ENCODE measurements at regions not wholly inside any gene's neighbourhood (a gene's known extent, or its start where the extent isn't known, plus 50 kb on each side); places are given as distances from the start of the nearest gene placed in this dataset.

DNA sequence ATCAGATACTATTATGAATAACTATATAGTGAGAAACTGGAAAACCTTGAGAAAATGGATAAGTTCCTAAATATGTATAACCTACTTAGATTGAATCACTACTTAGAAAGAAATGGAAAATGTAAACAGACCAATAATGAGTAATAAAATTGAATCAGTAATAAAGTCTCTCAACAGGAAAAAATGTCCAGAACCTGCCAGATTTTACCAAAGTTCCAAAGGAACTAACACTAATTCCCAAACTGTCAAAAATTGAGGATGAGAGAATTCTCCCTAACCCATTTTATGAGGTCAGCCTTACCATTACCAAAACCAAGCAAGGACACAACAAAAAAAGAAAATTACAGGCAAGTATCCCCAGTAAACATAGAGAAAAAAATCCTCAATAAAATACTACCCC lies 272.0 kb downstream of the RPAP3 start:
- TF ChIP-seq, protein P1, sequence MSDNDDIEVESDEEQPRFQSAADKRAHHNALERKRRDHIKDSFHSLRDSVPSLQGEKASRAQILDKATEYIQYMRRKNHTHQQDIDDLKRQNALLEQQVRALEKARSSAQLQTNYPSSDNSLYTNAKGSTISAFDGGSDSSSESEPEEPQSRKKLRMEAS (IDR thresholded peaks at IDR 0.05; ENCODE audit: low read depth, low read length) = no peak
- TF ChIP-seq, protein P2, sequence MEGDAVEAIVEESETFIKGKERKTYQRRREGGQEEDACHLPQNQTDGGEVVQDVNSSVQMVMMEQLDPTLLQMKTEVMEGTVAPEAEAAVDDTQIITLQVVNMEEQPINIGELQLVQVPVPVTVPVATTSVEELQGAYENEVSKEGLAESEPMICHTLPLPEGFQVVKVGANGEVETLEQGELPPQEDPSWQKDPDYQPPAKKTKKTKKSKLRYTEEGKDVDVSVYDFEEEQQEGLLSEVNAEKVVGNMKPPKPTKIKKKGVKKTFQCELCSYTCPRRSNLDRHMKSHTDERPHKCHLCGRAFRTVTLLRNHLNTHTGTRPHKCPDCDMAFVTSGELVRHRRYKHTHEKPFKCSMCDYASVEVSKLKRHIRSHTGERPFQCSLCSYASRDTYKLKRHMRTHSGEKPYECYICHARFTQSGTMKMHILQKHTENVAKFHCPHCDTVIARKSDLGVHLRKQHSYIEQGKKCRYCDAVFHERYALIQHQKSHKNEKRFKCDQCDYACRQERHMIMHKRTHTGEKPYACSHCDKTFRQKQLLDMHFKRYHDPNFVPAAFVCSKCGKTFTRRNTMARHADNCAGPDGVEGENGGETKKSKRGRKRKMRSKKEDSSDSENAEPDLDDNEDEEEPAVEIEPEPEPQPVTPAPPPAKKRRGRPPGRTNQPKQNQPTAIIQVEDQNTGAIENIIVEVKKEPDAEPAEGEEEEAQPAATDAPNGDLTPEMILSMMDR (IDR thresholded peaks at IDR 0.05; ENCODE audit: low read depth, low read length) = no peak
- no peak for TF ChIP-seq POLR2A (IDR thresholded peaks at IDR 0.05; ENCODE audit: extremely low read depth, insufficient read length)
- no peak for TF ChIP-seq MYC (IDR thresholded peaks at IDR 0.05; ENCODE audit: low read depth, low read length)

Data from NB4 (cell line).